ENCODE measurements at regions not wholly inside any gene's neighbourhood (a gene's known extent, or its start where the extent isn't known, plus 50 kb on each side); places are given as distances from the start of the nearest gene placed in this dataset.

DNA sequence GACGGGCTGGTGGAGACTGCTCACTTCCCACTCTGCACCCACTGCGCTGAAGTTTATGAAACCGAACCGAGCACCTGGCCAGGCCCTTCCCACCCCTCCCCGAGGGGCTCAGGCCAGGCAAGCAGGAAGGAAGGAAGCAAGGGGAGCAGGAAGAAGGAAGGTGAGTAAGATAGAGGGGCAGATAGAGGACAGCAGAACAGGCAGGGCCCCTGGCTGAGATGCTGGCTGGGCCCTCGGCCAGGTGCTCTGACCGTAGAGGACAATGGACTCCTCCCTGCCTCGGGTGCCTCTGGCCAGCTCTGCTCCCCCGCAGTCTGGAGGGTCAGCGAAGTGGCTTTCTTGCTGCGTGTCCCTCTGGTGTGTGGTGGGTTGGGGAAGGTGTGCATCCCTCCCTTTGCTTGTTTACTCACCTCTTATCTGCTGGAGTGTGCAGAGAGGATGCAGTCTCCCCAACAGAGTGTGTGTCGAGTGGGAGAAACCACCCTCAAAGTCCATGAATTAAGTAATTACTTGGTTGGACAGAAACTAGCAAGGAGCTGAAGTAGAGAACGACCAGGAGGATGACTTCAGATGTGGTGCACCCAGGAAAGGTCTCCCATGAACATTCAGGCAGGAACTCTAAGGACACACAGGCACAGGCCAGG lies 82.8 kb upstream of the PPP2R2D start:
- H3K4me2 ChIP-seq, result no peak overlapping the region
- no peak overlapping the region for H2AFZ ChIP-seq
- H3K9me2 ChIP-seq (replicated peaks; ENCODE audit: insufficient read depth), result no peaks in the 10 kb centered on the region
- DNase-seq (ENCODE audit: low spot score), result no peak
- no peaks in the 10 kb centered on the region for H3K9me3 ChIP-seq (ENCODE audit: low read depth)
- no peaks in the 10 kb centered on the region for H3K79me2 ChIP-seq
- 77% methylated on average over 13 of the region's 13 CpGs for WGBS (ENCODE audit: low lambda C conversion rate, missing lambda C conversion rate)
- H3K27ac ChIP-seq, result no peak overlapping the region
- no peaks in the 10 kb centered on the region for H3K36me3 ChIP-seq (replicated peaks; ENCODE audit: insufficient read depth, low read depth)
- H3K4me1 ChIP-seq (ENCODE audit: insufficient read depth), result no peaks in the 10 kb centered on the region
- TF ChIP-seq, protein P1, sequence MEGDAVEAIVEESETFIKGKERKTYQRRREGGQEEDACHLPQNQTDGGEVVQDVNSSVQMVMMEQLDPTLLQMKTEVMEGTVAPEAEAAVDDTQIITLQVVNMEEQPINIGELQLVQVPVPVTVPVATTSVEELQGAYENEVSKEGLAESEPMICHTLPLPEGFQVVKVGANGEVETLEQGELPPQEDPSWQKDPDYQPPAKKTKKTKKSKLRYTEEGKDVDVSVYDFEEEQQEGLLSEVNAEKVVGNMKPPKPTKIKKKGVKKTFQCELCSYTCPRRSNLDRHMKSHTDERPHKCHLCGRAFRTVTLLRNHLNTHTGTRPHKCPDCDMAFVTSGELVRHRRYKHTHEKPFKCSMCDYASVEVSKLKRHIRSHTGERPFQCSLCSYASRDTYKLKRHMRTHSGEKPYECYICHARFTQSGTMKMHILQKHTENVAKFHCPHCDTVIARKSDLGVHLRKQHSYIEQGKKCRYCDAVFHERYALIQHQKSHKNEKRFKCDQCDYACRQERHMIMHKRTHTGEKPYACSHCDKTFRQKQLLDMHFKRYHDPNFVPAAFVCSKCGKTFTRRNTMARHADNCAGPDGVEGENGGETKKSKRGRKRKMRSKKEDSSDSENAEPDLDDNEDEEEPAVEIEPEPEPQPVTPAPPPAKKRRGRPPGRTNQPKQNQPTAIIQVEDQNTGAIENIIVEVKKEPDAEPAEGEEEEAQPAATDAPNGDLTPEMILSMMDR (IDR thresholded peaks at IDR 0.05; ENCODE audit: poor library complexity), result no peak
- TF ChIP-seq EZH2phosphoT487 (IDR thresholded peaks at IDR 0.05; ENCODE audit: low read depth, severe bottlenecking, unreplicated experiment) (no peak), EZH2 (IDR thresholded peaks at IDR 0.05; ENCODE audit: borderline replicate concordance) (no peak)
- H3K27me3 ChIP-seq, result no peaks in the 10 kb centered on the region
- H4K20me1 ChIP-seq (ENCODE audit: insufficient read depth, poor library complexity, severe bottlenecking), result no peaks in the 10 kb centered on the region
- no peak overlapping the region for H3K4me3 ChIP-seq

DNA sequence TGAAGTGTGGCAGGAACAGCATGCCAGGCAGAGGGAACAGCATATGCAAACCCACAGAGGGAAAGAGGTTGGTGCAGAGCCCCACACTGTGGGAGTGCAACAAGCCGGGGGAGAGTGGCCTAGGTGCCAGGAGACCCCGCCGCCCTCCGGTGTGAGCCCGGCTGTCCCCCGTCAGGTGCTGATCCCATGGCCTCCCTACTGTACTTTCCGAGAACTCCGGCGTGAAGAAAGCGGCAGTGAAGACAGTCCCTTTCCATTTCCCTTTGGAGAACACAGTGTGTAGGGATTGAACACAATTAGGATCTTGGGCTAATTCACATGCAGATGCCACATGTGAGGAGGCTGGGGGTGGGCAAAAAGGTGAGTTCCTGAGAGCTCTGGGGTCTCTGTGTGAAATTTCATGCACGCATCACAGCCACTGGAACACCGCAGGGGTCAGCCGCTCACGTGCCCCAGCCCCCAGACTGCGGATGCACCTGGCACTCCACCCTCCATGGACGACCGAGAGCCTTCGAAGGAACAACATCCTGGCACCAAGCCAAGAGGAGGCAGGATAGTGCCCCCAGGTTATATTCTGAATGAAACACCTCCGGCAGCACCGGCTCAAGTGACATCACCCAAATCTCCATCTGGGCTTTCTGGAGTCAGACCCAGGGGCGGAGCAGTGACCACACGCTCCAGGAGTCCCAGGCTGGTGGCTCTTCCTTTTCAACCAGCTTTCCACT lies 82.1 kb upstream of the PPP2R2D start:
- TF ChIP-seq, protein P1 (IDR thresholded peaks at IDR 0.05; ENCODE audit: poor library complexity), result no peak
- TF ChIP-seq EZH2phosphoT487 (IDR thresholded peaks at IDR 0.05; ENCODE audit: low read depth, severe bottlenecking, unreplicated experiment), result no peak
- TF ChIP-seq EZH2 (IDR thresholded peaks at IDR 0.05; ENCODE audit: borderline replicate concordance), result no peak
- Histone ChIP-seq H3K9me2 (replicated peaks; ENCODE audit: insufficient read depth) (no peaks in the 10 kb centered on the region), H3K27ac (no peak overlapping the region), H3K36me3 (replicated peaks; ENCODE audit: insufficient read depth, low read depth) (no peaks in the 10 kb centered on the region), H3K27me3 (no peaks in the 10 kb centered on the region), H3K9me3 (ENCODE audit: low read depth) (no peaks in the 10 kb centered on the region), H3K4me3 (no peak overlapping the region), H2AFZ (no peak overlapping the region), H3K4me1 (ENCODE audit: insufficient read depth) (no peaks in the 10 kb centered on the region), H3K4me2 (no peak overlapping the region), H3K79me2 (no peaks in the 10 kb centered on the region), H4K20me1 (ENCODE audit: insufficient read depth, poor library complexity, severe bottlenecking) (no peaks in the 10 kb centered on the region)
- WGBS (ENCODE audit: low lambda C conversion rate, missing lambda C conversion rate), result 91% methylated on average over 22 of the region's 22 CpGs
- DNase-seq (ENCODE audit: low spot score), result no peak

DNA sequence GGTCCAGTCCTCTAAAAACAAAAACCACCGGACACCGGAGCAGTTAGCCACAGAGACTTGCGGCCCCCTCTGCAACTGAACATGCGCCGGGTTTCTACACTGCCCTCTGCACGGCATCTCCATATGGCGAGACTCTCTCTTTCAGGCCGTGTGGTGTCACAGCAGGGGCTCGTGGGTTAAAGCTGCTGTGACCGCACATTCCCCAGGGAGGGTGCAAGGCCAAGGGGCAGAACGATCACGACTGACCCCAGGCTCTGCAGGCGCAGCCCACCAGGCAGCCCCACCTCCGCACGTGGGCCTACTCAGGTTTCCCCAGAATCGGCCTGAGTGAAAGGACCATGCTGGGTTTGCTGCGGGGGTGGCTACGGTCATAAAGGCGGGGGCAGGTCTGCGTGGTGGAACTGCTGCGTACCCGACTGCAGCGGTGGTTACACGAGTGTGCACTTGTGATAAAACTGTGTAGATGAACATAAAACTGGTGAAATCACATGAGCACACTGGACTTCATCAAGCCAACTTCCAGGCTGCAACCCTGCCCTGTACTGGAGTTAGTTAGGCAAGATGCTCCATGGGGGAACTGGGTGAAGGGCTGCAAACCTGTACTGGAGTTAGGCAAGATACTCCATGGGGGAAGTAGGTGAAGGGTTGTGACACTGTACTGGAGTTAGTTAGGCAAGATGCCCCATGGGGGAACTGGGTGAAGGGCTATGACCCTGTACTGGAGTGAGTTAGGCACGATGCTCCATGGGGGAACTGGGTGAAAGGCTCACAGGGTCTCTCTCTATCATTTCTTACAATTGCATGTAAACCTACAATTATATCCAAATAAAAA lies 81.4 kb upstream of the PPP2R2D start:
- no peaks in the 10 kb centered on the region for H3K9me2 ChIP-seq (replicated peaks; ENCODE audit: insufficient read depth)
- WGBS (ENCODE audit: low lambda C conversion rate, missing lambda C conversion rate), result 78% methylated on average over 25 of the region's 25 CpGs
- H3K4me3 ChIP-seq, result no peak overlapping the region
- H3K4me1 ChIP-seq (ENCODE audit: insufficient read depth), result no peaks in the 10 kb centered on the region
- DNase-seq (ENCODE audit: low spot score), result no peak
- H3K4me2 ChIP-seq, result no peak overlapping the region
- no peak overlapping the region for H3K27ac ChIP-seq
- no peaks in the 10 kb centered on the region for H3K79me2 ChIP-seq
- H3K36me3 ChIP-seq (replicated peaks; ENCODE audit: insufficient read depth, low read depth), result no peaks in the 10 kb centered on the region
- TF ChIP-seq EZH2phosphoT487 (IDR thresholded peaks at IDR 0.05; ENCODE audit: low read depth, severe bottlenecking, unreplicated experiment) (no peak), EZH2 (IDR thresholded peaks at IDR 0.05; ENCODE audit: borderline replicate concordance) (no peak)
- TF ChIP-seq, protein P1 (IDR thresholded peaks at IDR 0.05; ENCODE audit: poor library complexity), result no peak
- no peaks in the 10 kb centered on the region for H3K9me3 ChIP-seq (ENCODE audit: low read depth)
- no peaks in the 10 kb centered on the region for H4K20me1 ChIP-seq (ENCODE audit: insufficient read depth, poor library complexity, severe bottlenecking)
- H3K27me3 ChIP-seq, result no peaks in the 10 kb centered on the region
- H2AFZ ChIP-seq, result no peak overlapping the region
